OCI-LY1 (cell line): ENCODE measurements at regions not wholly inside any gene's neighbourhood (a gene's known extent, or its start where the extent isn't known, plus 50 kb on each side); places are given as distances from the start of the nearest gene placed in this dataset.

Source experiments
- EZH2 ChIP-seq: fragments of 200-600 bp; sonication (generic), shearing (Covaris generic); IDR thresholded peaks from 2 replicates; pipeline ENCODE4 v1.8.0; 2017; ENCODE audit warnings: borderline replicate concordance, mixed run types, mild to moderate bottlenecking, antibody characterized with exemption, low read length, moderate library complexity, mixed read lengths
- TF ChIP-seq, protein P1 (sequence below): fragments of 200-600 bp; sonication (generic), shearing (Covaris generic); IDR thresholded peaks from 2 replicates; pipeline ENCODE4 v1.5.1; 2017; ENCODE audit warnings: mild to moderate bottlenecking, antibody characterized with exemption, low read length, moderate library complexity, mixed read lengths

GRCh38 chr13:79742923-79743322 lies 262.0 kb downstream of the NDFIP2 start:
- TF ChIP-seq, protein P1, sequence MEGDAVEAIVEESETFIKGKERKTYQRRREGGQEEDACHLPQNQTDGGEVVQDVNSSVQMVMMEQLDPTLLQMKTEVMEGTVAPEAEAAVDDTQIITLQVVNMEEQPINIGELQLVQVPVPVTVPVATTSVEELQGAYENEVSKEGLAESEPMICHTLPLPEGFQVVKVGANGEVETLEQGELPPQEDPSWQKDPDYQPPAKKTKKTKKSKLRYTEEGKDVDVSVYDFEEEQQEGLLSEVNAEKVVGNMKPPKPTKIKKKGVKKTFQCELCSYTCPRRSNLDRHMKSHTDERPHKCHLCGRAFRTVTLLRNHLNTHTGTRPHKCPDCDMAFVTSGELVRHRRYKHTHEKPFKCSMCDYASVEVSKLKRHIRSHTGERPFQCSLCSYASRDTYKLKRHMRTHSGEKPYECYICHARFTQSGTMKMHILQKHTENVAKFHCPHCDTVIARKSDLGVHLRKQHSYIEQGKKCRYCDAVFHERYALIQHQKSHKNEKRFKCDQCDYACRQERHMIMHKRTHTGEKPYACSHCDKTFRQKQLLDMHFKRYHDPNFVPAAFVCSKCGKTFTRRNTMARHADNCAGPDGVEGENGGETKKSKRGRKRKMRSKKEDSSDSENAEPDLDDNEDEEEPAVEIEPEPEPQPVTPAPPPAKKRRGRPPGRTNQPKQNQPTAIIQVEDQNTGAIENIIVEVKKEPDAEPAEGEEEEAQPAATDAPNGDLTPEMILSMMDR, result no peak
- TF ChIP-seq EZH2, result no peak
